HEK293 (cell line): ENCODE measurements at regions not wholly inside any gene's neighbourhood (a gene's known extent, or its start where the extent isn't known, plus 50 kb on each side); places are given as distances from the start of the nearest gene placed in this dataset.
"Not testable (repeated sequence)": the region's sequence is repeated elsewhere in the genome, so short reads cannot be mapped to it uniquely, and the experiment has no call there.

ENCODE experiments used
- CTCF ChIA-PET: fragments of 350-600 bp; formaldehyde crosslinking; extraction: SDS; loops from one replicate; lab custom pipeline; 2021; ENCODE audit warnings: antibody characterized with exemption; lab: Yijun Ruan, JAX
- POLR2A ChIA-PET: fragments of 300-600 bp; formaldehyde crosslinking; extraction: SDS; loops from one replicate; lab custom pipeline; 2020; ENCODE audit warnings: antibody characterized with exemption, inconsistent platforms; lab: Yijun Ruan, JAX
- H3K27ac ChIP-seq: fragments of 200-500 bp; sonication (Bioruptor generic); 2 replicates; pipeline ENCODE4 v1.5.1; 2014; ENCODE audit warnings: low read depth, low read length, control low read depth, inconsistent platforms; ENCODE audit errors: extremely low read depth
- H3K36me3 ChIP-seq, 2 experiments: fragments of 200-500 bp in 1 of 2; sonication (Bioruptor generic) in 1 of 2; 1 replicate in 1 of 2; 2 replicates in 1 of 2; pipeline ENCODE4 v1.5.1; 2014 to 2017; ENCODE audit warnings: inconsistent platforms in 2 of 2, low read length in 2 of 2; ENCODE audit not compliant: control insufficient read depth in 2 of 2, insufficient read depth in 1 of 2
- H3K4me1 ChIP-seq: fragments of 200-500 bp; sonication (Bioruptor generic); 2 replicates; pipeline ENCODE4 v1.5.1; 2014; ENCODE audit warnings: mild to moderate bottlenecking, low read length, inconsistent platforms; ENCODE audit not compliant: control insufficient read depth, insufficient read depth
- H3K4me3 ChIP-seq: 2 replicates; pipeline ENCODE4 v1.5.1; 2011; ENCODE audit warnings: low read depth, mild to moderate bottlenecking, control low read depth, low read length, moderate library complexity
- H3K9me3 ChIP-seq: fragments of 200-500 bp; sonication (Bioruptor generic); 2 replicates; pipeline ENCODE4 v1.5.1; 2014; ENCODE audit warnings: low read depth, low read length, inconsistent platforms; ENCODE audit not compliant: control insufficient read depth, insufficient read depth
- ZBTB21 ChIP-seq: fragments of 450-650 bp; formaldehyde crosslinking; IDR thresholded peaks from 2 replicates; pipeline ENCODE4 v1.5.1; 2017; ENCODE audit warnings: missing biosample characterization, missing genetic modification characterization
- ZNF121 ChIP-seq: fragments of 450-650 bp; formaldehyde crosslinking; IDR thresholded peaks from 2 replicates; pipeline ENCODE4 v1.5.1; 2016; ENCODE audit warnings: missing biosample characterization, missing genetic modification characterization
- ZNF626 ChIP-seq: fragments of 450-650 bp; sonication (Bioruptor Pico); formaldehyde crosslinking; IDR thresholded peaks from 2 replicates; pipeline ENCODE4 v1.5.1; 2018; ENCODE audit warnings: missing biosample characterization, missing genetic modification characterization, inconsistent platforms
- ZNF776 ChIP-seq: fragments of 450-650 bp; formaldehyde crosslinking; IDR thresholded peaks from 2 replicates; pipeline ENCODE4 v1.5.0; 2017; ENCODE audit warnings: missing biosample characterization, missing genetic modification characterization, borderline replicate concordance
- ZNF777 ChIP-seq: fragments of 450-650 bp; formaldehyde crosslinking; IDR thresholded peaks from 2 replicates; pipeline ENCODE4 v1.5.1; 2017; ENCODE audit warnings: missing biosample characterization, missing genetic modification characterization, borderline replicate concordance
- ZNF843 ChIP-seq: fragments of 450-650 bp; formaldehyde crosslinking; IDR thresholded peaks from 2 replicates; pipeline ENCODE4 v1.5.1; 2016; ENCODE audit warnings: missing biosample characterization, missing genetic modification characterization
- TF ChIP-seq, protein P1 (sequence below): fragments of 450-650 bp; formaldehyde crosslinking; IDR thresholded peaks from 2 replicates; pipeline ENCODE4 v1.5.1; 2016; ENCODE audit warnings: missing biosample characterization, missing genetic modification characterization, borderline replicate concordance
- TF ChIP-seq, protein P2 (sequence below): fragments of 450-650 bp; formaldehyde crosslinking; IDR thresholded peaks from 2 replicates; pipeline ENCODE4 v1.5.1; 2016; ENCODE audit warnings: missing biosample characterization, missing genetic modification characterization
- TF ChIP-seq, protein P3 (sequence below): fragments of 450-650 bp; formaldehyde crosslinking; IDR thresholded peaks from 2 replicates; pipeline ENCODE4 v1.5.1; 2016; ENCODE audit warnings: missing biosample characterization, missing genetic modification characterization
- TF ChIP-seq, protein P4 (sequence below): fragments of 450-650 bp; formaldehyde crosslinking; IDR thresholded peaks from 2 replicates; pipeline ENCODE4 v1.5.1; 2016; ENCODE audit warnings: missing biosample characterization, missing genetic modification characterization

DNA sequence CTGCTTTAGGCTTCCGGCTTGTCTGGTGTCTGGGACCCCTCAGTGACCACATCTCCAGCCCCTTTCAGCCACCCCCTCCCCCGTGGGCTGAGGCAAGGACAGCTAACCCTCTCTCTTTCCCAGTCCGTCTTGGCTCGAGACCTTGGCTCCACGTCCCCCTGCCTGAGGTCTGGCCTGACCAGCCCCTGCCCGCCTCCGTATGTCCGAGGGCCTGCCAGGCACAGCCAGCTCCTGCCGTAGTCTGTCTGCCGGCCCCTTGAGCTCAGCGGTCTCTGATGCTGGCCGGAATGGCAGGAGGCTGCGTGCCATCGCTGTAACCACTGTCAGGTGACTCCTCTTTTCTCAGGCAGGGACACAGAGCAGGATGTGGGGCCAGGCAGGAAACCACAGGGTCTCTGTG lies 73.3 kb upstream of the LRPAP1 start (continued):
- TF ChIP-seq, protein P1, sequence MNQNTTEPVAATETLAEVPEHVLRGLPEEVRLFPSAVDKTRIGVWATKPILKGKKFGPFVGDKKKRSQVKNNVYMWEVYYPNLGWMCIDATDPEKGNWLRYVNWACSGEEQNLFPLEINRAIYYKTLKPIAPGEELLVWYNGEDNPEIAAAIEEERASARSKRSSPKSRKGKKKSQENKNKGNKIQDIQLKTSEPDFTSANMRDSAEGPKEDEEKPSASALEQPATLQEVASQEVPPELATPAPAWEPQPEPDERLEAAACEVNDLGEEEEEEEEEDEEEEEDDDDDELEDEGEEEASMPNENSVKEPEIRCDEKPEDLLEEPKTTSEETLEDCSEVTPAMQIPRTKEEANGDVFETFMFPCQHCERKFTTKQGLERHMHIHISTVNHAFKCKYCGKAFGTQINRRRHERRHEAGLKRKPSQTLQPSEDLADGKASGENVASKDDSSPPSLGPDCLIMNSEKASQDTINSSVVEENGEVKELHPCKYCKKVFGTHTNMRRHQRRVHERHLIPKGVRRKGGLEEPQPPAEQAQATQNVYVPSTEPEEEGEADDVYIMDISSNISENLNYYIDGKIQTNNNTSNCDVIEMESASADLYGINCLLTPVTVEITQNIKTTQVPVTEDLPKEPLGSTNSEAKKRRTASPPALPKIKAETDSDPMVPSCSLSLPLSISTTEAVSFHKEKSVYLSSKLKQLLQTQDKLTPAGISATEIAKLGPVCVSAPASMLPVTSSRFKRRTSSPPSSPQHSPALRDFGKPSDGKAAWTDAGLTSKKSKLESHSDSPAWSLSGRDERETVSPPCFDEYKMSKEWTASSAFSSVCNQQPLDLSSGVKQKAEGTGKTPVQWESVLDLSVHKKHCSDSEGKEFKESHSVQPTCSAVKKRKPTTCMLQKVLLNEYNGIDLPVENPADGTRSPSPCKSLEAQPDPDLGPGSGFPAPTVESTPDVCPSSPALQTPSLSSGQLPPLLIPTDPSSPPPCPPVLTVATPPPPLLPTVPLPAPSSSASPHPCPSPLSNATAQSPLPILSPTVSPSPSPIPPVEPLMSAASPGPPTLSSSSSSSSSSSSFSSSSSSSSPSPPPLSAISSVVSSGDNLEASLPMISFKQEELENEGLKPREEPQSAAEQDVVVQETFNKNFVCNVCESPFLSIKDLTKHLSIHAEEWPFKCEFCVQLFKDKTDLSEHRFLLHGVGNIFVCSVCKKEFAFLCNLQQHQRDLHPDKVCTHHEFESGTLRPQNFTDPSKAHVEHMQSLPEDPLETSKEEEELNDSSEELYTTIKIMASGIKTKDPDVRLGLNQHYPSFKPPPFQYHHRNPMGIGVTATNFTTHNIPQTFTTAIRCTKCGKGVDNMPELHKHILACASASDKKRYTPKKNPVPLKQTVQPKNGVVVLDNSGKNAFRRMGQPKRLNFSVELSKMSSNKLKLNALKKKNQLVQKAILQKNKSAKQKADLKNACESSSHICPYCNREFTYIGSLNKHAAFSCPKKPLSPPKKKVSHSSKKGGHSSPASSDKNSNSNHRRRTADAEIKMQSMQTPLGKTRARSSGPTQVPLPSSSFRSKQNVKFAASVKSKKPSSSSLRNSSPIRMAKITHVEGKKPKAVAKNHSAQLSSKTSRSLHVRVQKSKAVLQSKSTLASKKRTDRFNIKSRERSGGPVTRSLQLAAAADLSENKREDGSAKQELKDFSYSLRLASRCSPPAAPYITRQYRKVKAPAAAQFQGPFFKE: no peak
- TF ChIP-seq ZNF777 (tag by site-specific recombination): no peak
- TF ChIP-seq ZNF121: no peak
- TF ChIP-seq, protein P2, sequence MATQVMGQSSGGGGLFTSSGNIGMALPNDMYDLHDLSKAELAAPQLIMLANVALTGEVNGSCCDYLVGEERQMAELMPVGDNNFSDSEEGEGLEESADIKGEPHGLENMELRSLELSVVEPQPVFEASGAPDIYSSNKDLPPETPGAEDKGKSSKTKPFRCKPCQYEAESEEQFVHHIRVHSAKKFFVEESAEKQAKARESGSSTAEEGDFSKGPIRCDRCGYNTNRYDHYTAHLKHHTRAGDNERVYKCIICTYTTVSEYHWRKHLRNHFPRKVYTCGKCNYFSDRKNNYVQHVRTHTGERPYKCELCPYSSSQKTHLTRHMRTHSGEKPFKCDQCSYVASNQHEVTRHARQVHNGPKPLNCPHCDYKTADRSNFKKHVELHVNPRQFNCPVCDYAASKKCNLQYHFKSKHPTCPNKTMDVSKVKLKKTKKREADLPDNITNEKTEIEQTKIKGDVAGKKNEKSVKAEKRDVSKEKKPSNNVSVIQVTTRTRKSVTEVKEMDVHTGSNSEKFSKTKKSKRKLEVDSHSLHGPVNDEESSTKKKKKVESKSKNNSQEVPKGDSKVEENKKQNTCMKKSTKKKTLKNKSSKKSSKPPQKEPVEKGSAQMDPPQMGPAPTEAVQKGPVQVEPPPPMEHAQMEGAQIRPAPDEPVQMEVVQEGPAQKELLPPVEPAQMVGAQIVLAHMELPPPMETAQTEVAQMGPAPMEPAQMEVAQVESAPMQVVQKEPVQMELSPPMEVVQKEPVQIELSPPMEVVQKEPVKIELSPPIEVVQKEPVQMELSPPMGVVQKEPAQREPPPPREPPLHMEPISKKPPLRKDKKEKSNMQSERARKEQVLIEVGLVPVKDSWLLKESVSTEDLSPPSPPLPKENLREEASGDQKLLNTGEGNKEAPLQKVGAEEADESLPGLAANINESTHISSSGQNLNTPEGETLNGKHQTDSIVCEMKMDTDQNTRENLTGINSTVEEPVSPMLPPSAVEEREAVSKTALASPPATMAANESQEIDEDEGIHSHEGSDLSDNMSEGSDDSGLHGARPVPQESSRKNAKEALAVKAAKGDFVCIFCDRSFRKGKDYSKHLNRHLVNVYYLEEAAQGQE (tag by site-specific recombination): no peak
- TF ChIP-seq, protein P3, sequence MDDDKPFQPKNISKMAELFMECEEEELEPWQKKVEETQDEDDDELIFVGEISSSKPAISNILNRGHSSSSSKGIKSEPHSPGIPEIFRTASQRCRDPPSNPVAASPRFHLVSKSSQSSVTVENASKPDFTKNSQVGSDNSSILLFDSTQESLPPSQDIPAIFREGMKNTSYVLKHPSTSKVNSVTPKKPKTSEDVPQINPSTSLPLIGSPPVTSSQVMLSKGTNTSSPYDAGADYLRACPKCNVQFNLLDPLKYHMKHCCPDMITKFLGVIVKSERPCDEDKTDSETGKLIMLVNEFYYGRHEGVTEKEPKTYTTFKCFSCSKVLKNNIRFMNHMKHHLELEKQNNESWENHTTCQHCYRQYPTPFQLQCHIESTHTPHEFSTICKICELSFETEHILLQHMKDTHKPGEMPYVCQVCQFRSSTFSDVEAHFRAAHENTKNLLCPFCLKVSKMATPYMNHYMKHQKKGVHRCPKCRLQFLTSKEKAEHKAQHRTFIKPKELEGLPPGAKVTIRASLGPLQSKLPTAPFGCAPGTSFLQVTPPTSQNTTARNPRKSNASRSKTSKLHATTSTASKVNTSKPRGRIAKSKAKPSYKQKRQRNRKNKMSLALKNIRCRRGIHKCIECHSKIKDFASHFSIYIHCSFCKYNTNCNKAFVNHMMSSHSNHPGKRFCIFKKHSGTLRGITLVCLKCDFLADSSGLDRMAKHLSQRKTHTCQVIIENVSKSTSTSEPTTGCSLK (tag by site-specific recombination): no peak
- no peak for TF ChIP-seq ZNF626 (tag by site-specific recombination)
- TF ChIP-seq ZNF776 (tag by site-specific recombination): no peak
- no peak for TF ChIP-seq ZNF843 (tag by site-specific recombination)
- TF ChIP-seq ZBTB21 (tag by site-specific recombination): no peak
- TF ChIP-seq, protein P4, sequence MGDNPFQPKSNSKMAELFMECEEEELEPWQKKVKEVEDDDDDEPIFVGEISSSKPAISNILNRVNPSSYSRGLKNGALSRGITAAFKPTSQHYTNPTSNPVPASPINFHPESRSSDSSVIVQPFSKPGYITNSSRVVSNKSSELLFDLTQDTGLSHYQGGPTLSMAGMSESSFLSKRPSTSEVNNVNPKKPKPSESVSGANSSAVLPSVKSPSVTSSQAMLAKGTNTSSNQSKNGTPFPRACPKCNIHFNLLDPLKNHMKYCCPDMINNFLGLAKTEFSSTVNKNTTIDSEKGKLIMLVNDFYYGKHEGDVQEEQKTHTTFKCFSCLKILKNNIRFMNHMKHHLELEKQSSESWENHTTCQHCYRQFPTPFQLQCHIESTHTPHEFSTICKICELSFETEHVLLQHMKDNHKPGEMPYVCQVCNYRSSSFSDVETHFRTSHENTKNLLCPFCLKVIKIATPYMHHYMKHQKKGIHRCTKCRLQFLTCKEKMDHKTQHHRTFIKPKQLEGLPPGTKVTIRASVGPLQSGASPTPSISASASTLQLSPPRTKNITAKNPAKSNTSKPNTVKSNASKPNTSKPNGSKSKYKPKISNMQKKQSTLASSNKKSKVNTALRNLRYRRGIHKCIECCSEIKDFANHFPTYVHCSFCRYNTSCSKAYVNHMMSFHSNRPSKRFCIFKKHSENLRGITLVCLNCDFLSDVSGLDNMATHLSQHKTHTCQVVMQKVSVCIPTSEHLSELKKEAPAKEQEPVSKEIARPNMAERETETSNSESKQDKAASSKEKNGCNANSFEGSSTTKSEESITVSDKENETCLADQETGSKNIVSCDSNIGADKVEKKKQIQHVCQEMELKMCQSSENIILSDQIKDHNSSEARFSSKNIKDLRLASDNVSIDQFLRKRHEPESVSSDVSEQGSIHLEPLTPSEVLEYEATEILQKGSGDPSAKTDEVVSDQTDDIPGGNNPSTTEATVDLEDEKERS (tag by site-specific recombination): no peak
- TF ChIP-seq, all 188 proteins: peak for 0

DNA sequence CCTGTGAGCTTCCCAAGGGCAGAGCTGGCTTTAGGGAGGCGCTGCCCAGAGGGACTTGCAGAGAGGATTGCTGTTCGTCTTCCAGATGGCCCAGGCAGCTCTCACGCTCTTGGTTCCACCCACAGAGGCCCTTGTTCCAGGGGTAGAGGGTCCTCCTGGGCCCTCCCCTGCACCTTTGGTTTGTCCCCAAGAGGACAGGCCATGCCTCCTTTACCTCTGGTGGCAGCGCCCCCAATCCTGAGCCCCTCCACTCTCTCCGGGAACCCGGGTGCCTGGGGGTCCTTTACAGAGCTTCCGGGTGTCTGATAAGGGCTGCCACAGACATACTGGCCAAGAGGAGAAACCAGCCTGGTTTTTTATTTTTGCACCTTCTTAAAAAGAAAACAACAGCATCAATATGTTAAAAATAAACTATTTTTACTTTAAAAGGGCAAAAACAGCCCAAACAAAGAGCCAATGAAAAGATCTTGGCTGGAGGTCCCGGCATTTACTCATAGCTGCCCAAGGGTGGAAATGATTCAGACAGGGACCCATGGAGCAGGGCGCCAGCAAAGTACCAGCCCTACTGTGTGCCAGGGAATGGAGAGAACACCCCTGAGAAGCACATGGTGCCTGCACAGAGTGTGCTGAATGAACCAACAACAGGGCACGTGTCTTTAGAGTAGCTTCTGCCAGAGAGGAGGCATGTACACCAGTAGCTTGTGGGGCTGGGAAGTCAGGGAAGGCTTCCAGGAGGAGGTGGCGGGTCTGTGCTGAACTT lies 70.8 kb upstream of the LRPAP1 start:
- CTCF ChIA-PET, H3K9me3 ChIP-seq, POLR2A ChIA-PET, H3K4me1 ChIP-seq, H3K4me3 ChIP-seq, H3K27ac ChIP-seq, H3K36me3 ChIP-seq: not testable (repeated sequence)
